IMR-90 (cell line): ENCODE measurements at regions not wholly inside any gene's neighbourhood (a gene's known extent, or its start where the extent isn't known, plus 50 kb on each side); places are given as distances from the start of the nearest gene placed in this dataset.

Source experiments
- ATAC-seq: fragments of 200-7000 bp; cut with Tn5 transposase; 2 replicates; pipeline ENCODE4 v1.9.1; 2020; ENCODE audit warnings: low read depth, mild to moderate bottlenecking, moderate library complexity
- BruUV-seq: library from RNA; stranded (reverse); fragments of 400-500 nt; replicated peaks from 2 replicates; lab custom pipeline; 2021; lab: Mats Ljungman, UMichigan
- CTCF ChIA-PET: fragments of 300-600 bp; formaldehyde crosslinking; extraction: SDS; loops from one replicate; lab custom pipeline; 2021; ENCODE audit warnings: antibody characterized with exemption; lab: Yijun Ruan, JAX
- POLR2A ChIA-PET: fragments of 300-600 bp; sonication (Branson Sonifier 250); formaldehyde crosslinking; loops from one replicate; lab custom pipeline; 2022; ENCODE audit warnings: antibody characterized with exemption; ENCODE audit not compliant: unreplicated experiment; lab: Charles Lee
- DNase-seq: peaks from one replicate; pipeline ENCODE4 v3.0.0; 2013
- H2AFZ ChIP-seq: replicated peaks from 2 replicates; pipeline ENCODE3; 2013; ENCODE audit warnings: low read length, mild to moderate bottlenecking; ENCODE audit not compliant: poor library complexity
- H2AK5ac ChIP-seq: 2 replicates; pipeline ENCODE4 v1.6.1; 2013; ENCODE audit warnings: low read depth, low read length, inconsistent platforms
- H2AK9ac ChIP-seq: replicated peaks from 2 replicates; pipeline ENCODE3; 2013; ENCODE audit warnings: mild to moderate bottlenecking, low read depth, low read length, moderate library complexity; ENCODE audit not compliant: poor library complexity
- H2BK120ac ChIP-seq: 2 replicates; pipeline ENCODE4 v1.6.1; 2013; ENCODE audit warnings: low read depth, low read length, inconsistent platforms
- H2BK15ac ChIP-seq: 3 replicates; pipeline ENCODE4 v1.6.1; 2013; ENCODE audit warnings: low read depth, low read length, inconsistent platforms
- H2BK20ac ChIP-seq: 2 replicates; pipeline ENCODE4 v1.6.1; 2013; ENCODE audit warnings: low read depth, mild to moderate bottlenecking, inconsistent platforms, low read length, moderate library complexity
- H2BK5ac ChIP-seq: 2 replicates; pipeline ENCODE4 v1.6.1; 2013; ENCODE audit warnings: mild to moderate bottlenecking, low read depth, low read length, inconsistent platforms; ENCODE audit not compliant: poor library complexity, severe bottlenecking
- H3K14ac ChIP-seq: replicated peaks from 2 replicates; pipeline ENCODE4 v1.6.1; 2013; ENCODE audit warnings: low read depth, low read length, inconsistent platforms
- H3K18ac ChIP-seq: 2 replicates; pipeline ENCODE4 v1.6.1; 2013; ENCODE audit warnings: low read depth, low read length, control low read depth
- H3K23ac ChIP-seq: 2 replicates; pipeline ENCODE4 v1.6.1; 2013; ENCODE audit warnings: low read depth, low read length, inconsistent platforms
- H3K27ac ChIP-seq: 2 replicates; pipeline ENCODE4 v1.5.1; 2013; ENCODE audit warnings: mild to moderate bottlenecking, control low read depth, low read length; ENCODE audit not compliant: insufficient read depth
- H3K27me3 ChIP-seq: 2 replicates; pipeline ENCODE4 v1.6.1; 2013; ENCODE audit warnings: low read length; ENCODE audit not compliant: control insufficient read depth, insufficient read depth
- H3K36me3 ChIP-seq: 2 replicates; pipeline ENCODE4 v1.6.1; 2013; ENCODE audit warnings: low read length, mixed read lengths; ENCODE audit not compliant: control insufficient read depth, insufficient read depth
- H3K4ac ChIP-seq: 2 replicates; pipeline ENCODE4 v1.6.1; 2013; ENCODE audit warnings: low read depth, low read length, inconsistent platforms
- H3K4me1 ChIP-seq: 2 replicates; pipeline ENCODE4 v1.6.1; 2013; ENCODE audit warnings: low read length, mixed read lengths; ENCODE audit not compliant: control insufficient read depth, insufficient read depth
- H3K4me2 ChIP-seq: 2 replicates; pipeline ENCODE4 v1.6.1; 2013; ENCODE audit warnings: low read depth, mild to moderate bottlenecking, control low read depth, low read length, moderate library complexity
- H3K4me3 ChIP-seq: 2 replicates; pipeline ENCODE4 v1.5.1; 2013; ENCODE audit warnings: low read depth, mild to moderate bottlenecking, control low read depth, low read length, moderate library complexity; ENCODE audit not compliant: insufficient read depth
- H3K56ac ChIP-seq: 2 replicates; pipeline ENCODE4 v1.6.1; 2013; ENCODE audit warnings: low read length, inconsistent platforms; ENCODE audit not compliant: insufficient read depth; ENCODE audit errors: extremely low read depth
- H3K79me1 ChIP-seq, 2 experiments: 2 replicates each; pipeline ENCODE4 v1.6.1; 2013; ENCODE audit warnings: low read length in 2 of 2, inconsistent platforms in 1 of 2, low read depth in 1 of 2
- H3K9ac ChIP-seq: 2 replicates; pipeline ENCODE4 v1.6.1; 2013; ENCODE audit warnings: low read depth, low read length, control low read depth
- H3K9me1 ChIP-seq: 2 replicates; pipeline ENCODE4 v1.6.1; 2013; ENCODE audit warnings: low read length, inconsistent platforms; ENCODE audit not compliant: insufficient read depth
- H3K9me3 ChIP-seq: 2 replicates; pipeline ENCODE4 v1.6.1; 2013; ENCODE audit warnings: low read length; ENCODE audit not compliant: control insufficient read depth, insufficient read depth
- H4K20me1 ChIP-seq: 2 replicates; pipeline ENCODE4 v1.6.1; 2013; ENCODE audit warnings: low read length, inconsistent platforms; ENCODE audit not compliant: insufficient read depth
- H4K5ac ChIP-seq: 2 replicates; pipeline ENCODE4 v1.6.1; 2013; ENCODE audit warnings: mild to moderate bottlenecking, low read depth, low read length, control low read depth
- H4K8ac ChIP-seq, 2 experiments: 2 replicates each; pipeline ENCODE4 v1.6.1; 2013; ENCODE audit warnings: low read depth in 2 of 2, low read length in 2 of 2, control low read depth in 1 of 2, inconsistent platforms in 1 of 2
- H4K91ac ChIP-seq: 2 replicates; pipeline ENCODE4 v1.6.1; 2013; ENCODE audit warnings: low read depth, low read length, inconsistent platforms; ENCODE audit not compliant: insufficient read depth
- FOS ChIP-seq: fragments of 150-350 bp; IDR thresholded peaks from 2 replicates; pipeline ENCODE4 v1.6.1; 2016; ENCODE audit warnings: low read depth, low read length
- MXI1 ChIP-seq: IDR thresholded peaks from 2 replicates; pipeline ENCODE4 v1.6.1; 2012; ENCODE audit warnings: low read depth, mild to moderate bottlenecking, low read length, moderate library complexity, borderline replicate concordance
- WGBS, 2 experiments: methylation state at CpG; one replicate each; pipeline versions ENCODE4 v1.1.5 to v1.1.7; 2013; ENCODE audit warnings: missing lambda C conversion rate in 2 of 2; ENCODE audit not compliant: insufficient read length in 1 of 2; ENCODE audit errors: extremely low coverage in 2 of 2; 5-methylcytosine and 5-hydroxymethylcytosine counted together
- dilution Hi-C: fragments of 300-500 bp; cut with HindIII; formaldehyde crosslinking; loops from one replicate; pipeline ENCODE4 v1.14.3; 2018; ENCODE audit warnings: low sequenced_read_pairs; ENCODE audit not compliant: unreplicated experiment
- in situ Hi-C: fragments of 300-500 bp; cut with MboI; formaldehyde crosslinking; loops from 3 replicates; pipeline ENCODE4 v1.14.3; 2019; ENCODE audit warnings: low sequenced_read_pairs, inconsistent platforms, mixed read lengths
- intact Hi-C: fragments of 100-400 bp; cut with micrococcal nuclease; formaldehyde crosslinking; loops from 2 replicates; pipeline ENCODE4 v1.10.0; 2022
- TF ChIP-seq, protein P1 (sequence below): fragments of 150-350 bp; IDR thresholded peaks from 2 replicates; pipeline ENCODE4 v1.6.1; 2017; ENCODE audit warnings: mild to moderate bottlenecking, antibody characterized with exemption, low read length, low read depth

DNA sequence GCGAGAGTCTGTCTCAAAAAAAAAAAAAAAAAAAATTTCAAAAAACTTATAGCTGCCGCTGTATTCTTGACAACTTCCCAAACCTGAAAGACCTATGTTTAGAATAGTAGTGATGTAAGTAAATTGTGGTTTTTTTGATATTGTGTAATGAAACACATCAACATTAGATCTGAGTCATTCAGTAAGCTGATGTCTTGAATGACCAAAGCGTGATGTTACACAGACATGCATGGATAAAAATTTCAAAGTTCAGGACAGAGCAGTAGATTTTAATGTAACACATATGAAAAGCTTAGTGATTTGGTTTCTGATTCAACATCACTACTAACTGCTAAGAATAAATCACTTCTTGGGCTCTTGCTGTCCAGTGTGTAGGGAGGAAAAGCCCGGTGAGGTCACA, 69.3 kb upstream of the MEX3C start:
- no peak overlapping the region for H2BK5ac ChIP-seq
- H3K4me2 ChIP-seq = no peak overlapping the region
- no peaks in the 10 kb centered on the region for H4K20me1 ChIP-seq
- no peak overlapping the region for H3K27ac ChIP-seq
- intact Hi-C loops = no loop called here
- H4K91ac ChIP-seq = no peak overlapping the region
- H4K5ac ChIP-seq = no peak overlapping the region
- no peak overlapping the region for H2AK5ac ChIP-seq
- no peak overlapping the region for H3K18ac ChIP-seq
- ATAC-seq = no peak
- no peak for TF ChIP-seq MXI1
- TF ChIP-seq, protein P1, sequence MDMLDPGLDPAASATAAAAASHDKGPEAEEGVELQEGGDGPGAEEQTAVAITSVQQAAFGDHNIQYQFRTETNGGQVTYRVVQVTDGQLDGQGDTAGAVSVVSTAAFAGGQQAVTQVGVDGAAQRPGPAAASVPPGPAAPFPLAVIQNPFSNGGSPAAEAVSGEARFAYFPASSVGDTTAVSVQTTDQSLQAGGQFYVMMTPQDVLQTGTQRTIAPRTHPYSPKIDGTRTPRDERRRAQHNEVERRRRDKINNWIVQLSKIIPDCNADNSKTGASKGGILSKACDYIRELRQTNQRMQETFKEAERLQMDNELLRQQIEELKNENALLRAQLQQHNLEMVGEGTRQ = no peak
- TF ChIP-seq FOS = no peak
- no peak overlapping the region for H2BK20ac ChIP-seq
- no peak overlapping the region for H2BK120ac ChIP-seq
- POLR2A ChIA-PET = no interaction called here
- H3K23ac ChIP-seq = no peak overlapping the region
- no CpG with 5 or more reads among the region's 4 CpGs for WGBS, 2 experiments
- no TSS peak for BruUV-seq
- H3K56ac ChIP-seq = no peak overlapping the region
- H3K36me3 ChIP-seq = no peaks in the 10 kb centered on the region
- no peak overlapping the region for H3K4me3 ChIP-seq
- dilution Hi-C loops = no loop called here
- no peak overlapping the region for H4K8ac ChIP-seq
- no peak overlapping the region for H3K4ac ChIP-seq
- DNase-seq = no peak
- in situ Hi-C loops = no loop called here
- H2BK15ac ChIP-seq = no peak overlapping the region
- no peaks in the 10 kb centered on the region for H3K4me1 ChIP-seq
- no peak overlapping the region for H3K9ac ChIP-seq
- no peak overlapping the region for H2AFZ ChIP-seq
- H3K14ac ChIP-seq = no peak overlapping the region
- no peaks in the 10 kb centered on the region for H3K27me3 ChIP-seq
- H3K9me3 ChIP-seq = no peaks in the 10 kb centered on the region; the same call in 1 of the 2 replicates
- H3K9me1 ChIP-seq = no peaks in the 10 kb centered on the region
- CTCF ChIA-PET = interaction anchor here (0.6 kb wide), 1 partner anchor 12 kb away, joined by 3 read pairs; no protein-coding TSS in a partner anchor
- no peak overlapping the region for H2AK9ac ChIP-seq
- H3K79me1 ChIP-seq = no peaks in the 10 kb centered on the region
